ENCODE measurements at regions not wholly inside any gene's neighbourhood (a gene's known extent, or its start where the extent isn't known, plus 50 kb on each side); places are given as distances from the start of the nearest gene placed in this dataset.

GRCh38 chr13:94968757-94969086 is 256.4 kb upstream of the SOX21 start:
- DNase-seq (ENCODE audit: low read depth in 2 of 2): no peak
- peak overlapping the region; percentile 34 to 37 for H3K4me3 ChIP-seq (replicated peaks in 1 of 2; ENCODE audit: low read depth in 2 of 2, low read length in 2 of 2)
- TF ChIP-seq CTCF (IDR thresholded peaks at IDR 0.05; ENCODE audit: low read depth, low read length): no peak

GRCh38 chr13:94968040-94968756 is 255.9 kb upstream of the SOX21 start:
- TF ChIP-seq CTCF (IDR thresholded peaks at IDR 0.05; ENCODE audit: low read depth, low read length): no peak
- DNase-seq (ENCODE audit: low read depth in 2 of 2): peak in 1 of 2 donors; percentile 14
- H3K4me3 ChIP-seq (replicated peaks in 1 of 2; ENCODE audit: low read depth in 2 of 2, low read length in 2 of 2): peak overlapping the region; percentile 34 to 37

GRCh38 chr13:94967183-94968039 is 255.1 kb upstream of the SOX21 start:
- TF ChIP-seq CTCF (IDR thresholded peaks at IDR 0.05; ENCODE audit: low read depth, low read length): no peak
- DNase-seq (ENCODE audit: low read depth in 2 of 2): peak in 1 of 2 donors; percentile 6
- H3K4me3 ChIP-seq (replicated peaks in 1 of 2; ENCODE audit: low read depth in 2 of 2, low read length in 2 of 2): peak overlapping the region in 1 of 2 donors; percentile 37

GRCh38 chr13:94966422-94966955 is 254.1 kb upstream of the SOX21 start:
- H3K4me3 ChIP-seq (replicated peaks in 1 of 2; ENCODE audit: low read depth in 2 of 2, low read length in 2 of 2): no peak overlapping the region
- no peak for DNase-seq (ENCODE audit: low read depth in 2 of 2)
- TF ChIP-seq CTCF (IDR thresholded peaks at IDR 0.05; ENCODE audit: low read depth, low read length): no peak

- no peak overlapping the region for H3K4me3 ChIP-seq (replicated peaks in 1 of 2; ENCODE audit: low read depth in 2 of 2, low read length in 2 of 2)
- no peak for TF ChIP-seq CTCF (IDR thresholded peaks at IDR 0.05; ENCODE audit: low read depth, low read length)
- no peak for DNase-seq (ENCODE audit: low read depth in 2 of 2)
Observed at GRCh38 chr13:94959626-94960025, 247.3 kb upstream of the SOX21 start.

- no peak overlapping the region for H3K4me3 ChIP-seq (replicated peaks in 1 of 2; ENCODE audit: low read depth in 2 of 2, low read length in 2 of 2)
- no peak for TF ChIP-seq CTCF (IDR thresholded peaks at IDR 0.05; ENCODE audit: low read depth, low read length)
- DNase-seq (ENCODE audit: low read depth in 2 of 2): no peak
Observed at GRCh38 chr13:94956417-94957110, 244.2 kb upstream of the SOX21 start.
